Right cardiac atrium (tissue), 5 donors: ENCODE measurements at regions not wholly inside any gene's neighbourhood (a gene's known extent, or its start where the extent isn't known, plus 50 kb on each side); places are given as distances from the start of the nearest gene placed in this dataset.

Experiments used
- ATAC-seq, 2 donors: fragments of 200-7000 bp; cut with Tn5 transposase; one replicate each; pipeline versions ENCODE4 v1.8.0 to v1.9.1; 2020; ENCODE audit warnings: moderate library complexity in 2 of 2, mild to moderate bottlenecking in 1 of 2
- DNase-seq, 3 donors: peaks; one replicate each; pipeline ENCODE4 v3.0.0-alpha.2; 2020
- H3K27ac ChIP-seq: one replicate; pipeline ENCODE4 v1.5.1; 2013; ENCODE audit warnings: mild to moderate bottlenecking, low read length, control low read depth, moderate library complexity
- H3K27me3 ChIP-seq: one replicate; pipeline ENCODE4 v1.6.1; 2013; ENCODE audit not compliant: control insufficient read depth, insufficient read depth
- H3K4me1 ChIP-seq: one replicate; pipeline ENCODE4 v1.6.1; 2013; ENCODE audit warnings: low read length; ENCODE audit not compliant: control insufficient read depth, insufficient read depth
- H3K4me3 ChIP-seq: one replicate; pipeline ENCODE4 v1.5.1; 2013; ENCODE audit warnings: low read length, control low read depth
- H3K9me3 ChIP-seq: one replicate; pipeline ENCODE4 v1.6.1; 2013; ENCODE audit warnings: low read length; ENCODE audit not compliant: control insufficient read depth
- WGBS: extraction: QIAGEN DNeasy Blood & Tissue Kit; methylation state at CpG from one replicate; pipeline ENCODE4 v1.1.7; 2013; 5-methylcytosine and 5-hydroxymethylcytosine counted together
- intact Hi-C, 4 donors: fragments of 100-400 bp; cut with DNase I; formaldehyde crosslinking; loops; one replicate each; pipeline versions ENCODE4 v1.11.0 to v1.14.0; 2022 to 2023
- donor health status: healthy with polysubstance abuse.
- donor health status: DM: no; HTN: yes; CAD: no.
- donor health status: DM: no; HTN: no; CAD: no.
- donor health status: DM: no; HTN: yes; CAD: no; lungs with severe emphysema.
- donor health status: DM: yes; HTN: yes; CAD: no.

DNA sequence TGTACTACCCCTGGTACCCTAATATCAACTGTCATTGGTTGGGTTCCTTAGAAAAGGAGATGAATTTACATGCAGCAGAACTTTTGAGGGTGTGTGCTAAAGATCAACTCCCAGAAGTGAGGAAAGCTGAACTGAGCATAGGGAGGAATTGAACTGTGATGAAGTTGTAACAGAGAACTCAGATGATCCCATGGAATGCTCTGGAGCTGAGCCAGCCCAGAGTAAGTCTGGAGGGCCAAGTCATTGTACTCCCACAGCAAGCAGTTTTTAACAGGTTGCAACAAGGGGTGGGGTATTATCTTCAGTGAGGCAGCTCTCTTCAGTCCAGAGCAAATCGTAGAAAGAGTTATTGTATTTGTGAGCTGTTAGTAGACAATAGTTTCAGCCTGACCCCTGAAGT, 572.3 kb downstream of the PYDC2 start:
- Histone ChIP-seq H3K27ac (no peak overlapping the region), H3K27me3 (no peaks in the 10 kb centered on the region), H3K4me1 (no peaks in the 10 kb centered on the region), H3K9me3 (no peaks in the 10 kb centered on the region), H3K4me3 (no peak overlapping the region)
- 70% methylated on average over 1 of the region's 1 CpG for WGBS
- intact Hi-C loops: no loop called here
- DNase-seq: no peak
- no peak for ATAC-seq

DNA sequence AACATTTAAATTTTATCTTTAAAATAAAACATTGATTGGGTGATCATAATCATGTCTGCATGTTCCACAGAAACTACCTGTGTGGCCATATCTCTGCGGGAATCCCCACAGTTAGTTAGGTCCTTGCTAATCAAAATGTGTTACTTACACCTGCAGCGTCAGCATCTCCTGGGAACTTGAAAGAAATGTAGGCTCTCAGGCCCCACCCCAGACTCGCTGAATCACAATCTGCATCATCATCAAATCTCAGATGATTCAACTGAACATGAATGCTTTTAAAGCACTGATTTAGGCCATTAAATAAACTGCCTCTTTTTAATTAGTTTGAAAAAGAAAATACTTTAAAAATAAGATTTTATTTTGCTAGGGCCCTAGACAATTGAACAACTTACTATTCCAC, 577.8 kb downstream of the PYDC2 start:
- ATAC-seq: no peak
- WGBS: 76% methylated on average over 3 of the region's 3 CpGs
- Histone ChIP-seq H3K27me3 (no peaks in the 10 kb centered on the region), H3K9me3 (no peaks in the 10 kb centered on the region), H3K27ac (no peak overlapping the region), H3K4me1 (no peaks in the 10 kb centered on the region), H3K4me3 (no peak overlapping the region)
- intact Hi-C loops: no loop called here
- no peak for DNase-seq

DNA sequence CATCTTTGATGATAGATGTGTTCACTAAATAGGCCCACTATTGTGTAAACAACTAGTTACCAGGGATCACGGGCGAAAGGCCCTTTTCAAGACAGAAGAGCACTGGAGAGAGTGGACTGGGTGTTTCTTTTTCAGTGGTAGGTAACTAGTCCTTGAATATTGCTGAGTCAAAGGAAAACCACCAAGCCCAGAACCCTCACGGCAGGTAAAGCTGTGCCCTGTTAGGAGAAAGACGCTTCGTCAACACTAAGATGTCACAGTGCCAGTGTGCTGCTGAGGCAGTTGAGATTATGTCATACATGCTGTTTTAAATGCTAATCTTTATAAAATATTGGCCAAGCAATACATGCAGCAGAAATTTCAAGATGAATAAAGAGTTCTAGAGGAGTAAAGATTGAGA, 578.6 kb downstream of the PYDC2 start:
- WGBS: 74% methylated on average over 5 of the region's 5 CpGs
- intact Hi-C loops: no loop called here
- H3K4me1 ChIP-seq: no peaks in the 10 kb centered on the region

GRCh38 chr3:192040282-192041043, 579.5 kb downstream of the PYDC2 start:
- DNase-seq (no peak), ATAC-seq (no peak)
- H3K4me1 ChIP-seq: no peaks in the 10 kb centered on the region
- H3K27ac ChIP-seq: no peak overlapping the region
- intact Hi-C loops: no loop called here
- 88% methylated on average over 5 of the region's 5 CpGs for WGBS
- H3K27me3 ChIP-seq: no peaks in the 10 kb centered on the region
- H3K4me3 ChIP-seq: no peak overlapping the region
- no peaks in the 10 kb centered on the region for H3K9me3 ChIP-seq

More for the DNA sequence above, 578.6 kb downstream of the PYDC2 start:
- ATAC-seq: no peak
- H3K27me3 ChIP-seq: no peaks in the 10 kb centered on the region
- no peak overlapping the region for H3K4me3 ChIP-seq
- H3K27ac ChIP-seq: no peak overlapping the region
- DNase-seq: no peak
- H3K9me3 ChIP-seq: no peaks in the 10 kb centered on the region

- no peak for ATAC-seq
- DNase-seq: no peak
- 90% methylated on average over 3 of the region's 3 CpGs for WGBS
- Histone ChIP-seq H3K27me3 (no peaks in the 10 kb centered on the region), H3K27ac (no peak overlapping the region), H3K9me3 (no peaks in the 10 kb centered on the region), H3K4me1 (no peaks in the 10 kb centered on the region), H3K4me3 (no peak overlapping the region)
- intact Hi-C loops: no loop called here
Measured at GRCh38 chr3:192042116-192042515, 581.2 kb downstream of the PYDC2 start.

DNA sequence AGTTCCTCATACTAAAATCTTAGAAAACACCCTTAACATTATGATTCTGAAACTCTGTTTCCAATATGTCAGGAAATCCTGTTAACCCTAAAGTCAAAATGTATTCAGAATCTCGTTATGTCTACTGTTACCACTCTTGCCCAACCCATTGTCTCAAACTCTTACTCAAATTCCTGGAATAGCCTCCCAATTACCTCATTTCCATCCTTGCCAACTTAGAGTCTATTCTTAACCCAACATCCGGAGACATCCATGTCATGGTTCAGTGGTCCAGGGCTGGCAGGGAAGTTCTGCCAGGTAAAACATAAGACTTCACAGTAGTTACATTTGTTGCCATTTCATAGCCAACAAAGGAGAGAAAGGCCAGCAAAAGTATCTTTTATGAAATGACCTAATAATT, 593.9 kb downstream of the PYDC2 start:
- 19% methylated on average over 2 of the region's 2 CpGs for WGBS
- Histone ChIP-seq H3K27ac (no peak overlapping the region), H3K4me3 (no peak overlapping the region), H3K9me3 (no peaks in the 10 kb centered on the region), H3K4me1 (no peaks in the 10 kb centered on the region), H3K27me3 (no peaks in the 10 kb centered on the region)
- DNase-seq (no peak), ATAC-seq (no peak)
- intact Hi-C loops: no loop called here

DNA sequence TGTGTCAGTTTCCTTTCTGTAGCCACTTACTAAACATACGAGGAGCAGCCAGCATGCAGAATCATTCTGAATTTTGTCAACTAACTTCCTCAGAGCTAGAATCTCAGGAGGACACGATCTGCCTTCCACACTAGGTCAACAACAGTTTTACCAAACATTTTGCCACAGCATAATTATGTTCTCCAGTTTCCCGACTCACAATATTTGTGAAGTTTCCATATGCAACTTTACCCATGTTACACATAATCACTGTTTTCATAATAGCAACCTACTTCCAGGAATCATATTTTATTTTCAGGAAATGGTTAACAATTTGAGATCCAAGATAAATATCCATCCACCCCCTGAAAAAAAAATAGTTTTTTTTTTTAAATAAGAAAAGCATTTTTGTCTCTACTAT, 595.0 kb downstream of the PYDC2 start:
- ATAC-seq (no peak), DNase-seq (no peak)
- intact Hi-C loops: no loop called here
- Histone ChIP-seq H3K4me3 (no peak overlapping the region), H3K27me3 (no peaks in the 10 kb centered on the region), H3K27ac (no peak overlapping the region), H3K4me1 (no peaks in the 10 kb centered on the region), H3K9me3 (no peaks in the 10 kb centered on the region)
- WGBS: 67% methylated on average over 3 of the region's 3 CpGs

GRCh38 chr3:192057261-192057660, 596.3 kb downstream of the PYDC2 start:
- Histone ChIP-seq H3K4me1 (no peaks in the 10 kb centered on the region), H3K27ac (no peak overlapping the region), H3K9me3 (no peaks in the 10 kb centered on the region), H3K27me3 (no peaks in the 10 kb centered on the region), H3K4me3 (no peak overlapping the region)
- no peak for ATAC-seq
- no peak for DNase-seq
- WGBS: 69% methylated on average over 3 of the region's 3 CpGs
- intact Hi-C loops: no loop called here

- no peaks in the 10 kb centered on the region for H3K4me1 ChIP-seq
- no peak overlapping the region for H3K4me3 ChIP-seq
- ATAC-seq: no peak
- intact Hi-C loops: no loop called here
- WGBS: 70% methylated on average over 3 of the region's 3 CpGs
- DNase-seq: no peak
- H3K27ac ChIP-seq: no peak overlapping the region
- H3K9me3 ChIP-seq: no peaks in the 10 kb centered on the region
- no peaks in the 10 kb centered on the region for H3K27me3 ChIP-seq
Measured at GRCh38 chr3:192060160-192060781, 599.3 kb downstream of the PYDC2 start.

DNA sequence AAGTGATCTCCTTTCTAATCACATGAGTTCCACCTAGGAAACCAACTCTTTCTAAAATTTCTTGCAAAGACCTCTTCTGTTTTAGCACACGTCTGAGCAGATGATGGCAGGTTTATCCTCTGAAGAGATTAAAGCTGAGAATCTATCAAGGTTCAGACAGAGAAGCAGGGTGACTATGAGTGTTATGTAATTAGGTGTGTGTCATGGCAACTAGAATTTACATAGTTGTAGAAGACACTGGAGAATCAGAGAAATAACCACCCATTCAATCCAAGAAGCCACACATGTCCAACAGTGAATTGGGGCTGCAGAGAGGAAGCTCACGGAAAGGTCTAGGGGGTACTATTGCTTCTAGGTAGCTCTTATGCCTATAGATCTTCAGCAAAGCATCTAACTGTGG, 600.5 kb downstream of the PYDC2 start:
- ATAC-seq (no peak), DNase-seq (no peak)
- intact Hi-C loops: no loop called here
- Histone ChIP-seq H3K4me3 (no peak overlapping the region), H3K27ac (no peak overlapping the region), H3K27me3 (no peaks in the 10 kb centered on the region), H3K9me3 (no peaks in the 10 kb centered on the region), H3K4me1 (no peaks in the 10 kb centered on the region)
- WGBS: 86% methylated on average over 2 of the region's 2 CpGs

DNA sequence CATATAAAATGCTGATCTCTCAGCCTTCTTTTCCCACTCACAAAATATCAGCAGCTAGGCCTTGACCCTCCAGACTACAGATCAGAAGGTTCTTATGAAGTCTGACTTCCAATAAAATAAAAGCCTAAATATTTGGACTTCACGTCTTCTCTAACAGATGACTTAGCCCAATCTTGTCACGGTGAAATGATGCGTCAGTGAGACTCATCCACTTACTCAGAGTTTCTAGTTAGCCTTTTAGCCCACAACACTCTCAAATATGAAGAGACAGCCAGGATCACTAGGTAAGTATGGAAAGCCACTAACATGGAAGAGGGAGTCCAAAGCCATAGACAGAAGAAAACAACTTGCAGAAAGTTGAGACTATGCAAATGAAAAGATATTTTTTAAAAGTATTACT, 601.2 kb downstream of the PYDC2 start:
- 58% methylated on average over 3 of the region's 3 CpGs for WGBS
- Histone ChIP-seq H3K27me3 (no peaks in the 10 kb centered on the region), H3K4me3 (no peak overlapping the region), H3K27ac (no peak overlapping the region), H3K4me1 (no peaks in the 10 kb centered on the region), H3K9me3 (no peaks in the 10 kb centered on the region)
- ATAC-seq (no peak), DNase-seq (no peak)
- intact Hi-C loops: no loop called here
